Activated CD4-positive, alpha-beta T cell treated with anti-CD3 and anti-CD28 coated beads, Interleukin-2, amount 10 ng/mL, durations not matched to agents 7 days and 5 days (primary cell): ENCODE measurements at regions not wholly inside any gene's neighbourhood (a gene's known extent, or its start where the extent isn't known, plus 50 kb on each side); places are given as distances from the start of the nearest gene placed in this dataset.

Experiments used
- CTCF ChIA-PET: fragments of 350-600 bp; sonication (Branson Sonifier 250); formaldehyde crosslinking; loops from one replicate; lab custom pipeline; 2021; ENCODE audit warnings: antibody characterized with exemption; lab: Charles Lee
- POLR2A ChIA-PET: fragments of 350-600 bp; sonication (Branson Sonifier 250); formaldehyde crosslinking; loops from one replicate; lab custom pipeline; 2021; ENCODE audit warnings: antibody characterized with exemption; lab: Charles Lee
- DNase-seq: peaks from one replicate; pipeline ENCODE4 v3.0.0-alpha.2; 2020
- H3K27ac Mint-ChIP-seq: one replicate; pipeline ENCODE4 v1.8.0; 2021; ENCODE audit warnings: mild to moderate bottlenecking, moderate library complexity, mixed read lengths
- H3K27me3 Mint-ChIP-seq: one replicate; pipeline ENCODE4 v1.8.0; 2021; ENCODE audit warnings: mixed read lengths
- H3K36me3 Mint-ChIP-seq: one replicate; pipeline ENCODE4 v1.8.0; 2021; ENCODE audit warnings: low read depth, mixed read lengths
- H3K4me1 Mint-ChIP-seq: one replicate; pipeline ENCODE4 v1.8.0; 2021; ENCODE audit warnings: mixed read lengths
- H3K4me3 Mint-ChIP-seq: one replicate; pipeline ENCODE4 v1.8.0; 2021; ENCODE audit warnings: mild to moderate bottlenecking, moderate library complexity, mixed read lengths
- H3K9me3 Mint-ChIP-seq: one replicate; pipeline ENCODE4 v1.8.0; 2021; ENCODE audit warnings: mixed read lengths

DNA sequence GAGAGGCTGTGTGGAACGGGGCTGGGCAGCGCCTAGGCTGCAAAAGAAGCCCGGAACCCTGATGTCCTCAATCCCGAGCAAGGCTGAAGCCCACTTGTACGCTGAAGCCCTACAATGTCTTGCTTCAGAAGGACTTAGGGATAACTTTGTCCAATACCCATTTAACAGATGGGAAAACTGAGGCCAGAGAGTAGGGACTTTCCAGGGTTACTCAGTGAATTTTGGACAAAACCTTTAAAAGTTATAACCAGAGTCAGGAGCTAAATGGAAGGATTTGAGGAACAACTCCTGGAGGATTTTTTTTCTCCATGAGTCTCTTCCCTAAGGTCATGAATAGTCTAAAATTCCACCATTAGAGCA is 161.2 kb downstream of the IRX5 start:
- Mint-ChIP-seq H3K27me3 (no peaks in the 10 kb centered on the region), H3K36me3 (no peaks in the 10 kb centered on the region), H3K9me3 (peaks cover 3% of the 10 kb centered on the region), H3K27ac (no peak overlapping the region), H3K4me3 (no peak overlapping the region), H3K4me1 (no peaks in the 10 kb centered on the region)
- ChIA-PET CTCF (no interaction called here), POLR2A (no interaction called here)
- DNase-seq: no peak

GRCh38 chr16:55100100-55100499 is 169.4 kb downstream of the IRX5 start:
- CTCF ChIA-PET: interaction anchor here (0.6 kb wide), 1 partner anchor 384 kb away, joined by 3 read pairs; no protein-coding TSS in a partner anchor
- Mint-ChIP-seq H3K27me3 (no peaks in the 10 kb centered on the region), H3K4me1 (no peaks in the 10 kb centered on the region), H3K27ac (no peak overlapping the region), H3K36me3 (no peaks in the 10 kb centered on the region), H3K9me3 (no peaks in the 10 kb centered on the region), H3K4me3 (no peak overlapping the region)
- POLR2A ChIA-PET: no interaction called here
- no peak for DNase-seq

- POLR2A ChIA-PET: no interaction called here
Observed at GRCh38 chr16:55101026-55101425, 170.4 kb downstream of the IRX5 start.

GRCh38 chr16:55102077-55102476 is 171.4 kb downstream of the IRX5 start:
- Mint-ChIP-seq H3K9me3 (no peaks in the 10 kb centered on the region), H3K27me3 (no peaks in the 10 kb centered on the region), H3K27ac (no peak overlapping the region), H3K36me3 (no peaks in the 10 kb centered on the region), H3K4me1 (no peaks in the 10 kb centered on the region), H3K4me3 (no peak overlapping the region)
- ChIA-PET POLR2A (no interaction called here), CTCF (no interaction called here)
- no peak for DNase-seq

More at GRCh38 chr16:55101026-55101425, 170.4 kb downstream of the IRX5 start:
- no peaks in the 10 kb centered on the region for H3K27me3 Mint-ChIP-seq
- no peak for DNase-seq
- H3K27ac Mint-ChIP-seq: no peak overlapping the region
- no peaks in the 10 kb centered on the region for H3K36me3 Mint-ChIP-seq
- H3K4me1 Mint-ChIP-seq: no peaks in the 10 kb centered on the region
- CTCF ChIA-PET: no interaction called here
- no peaks in the 10 kb centered on the region for H3K9me3 Mint-ChIP-seq
- no peak overlapping the region for H3K4me3 Mint-ChIP-seq

DNA sequence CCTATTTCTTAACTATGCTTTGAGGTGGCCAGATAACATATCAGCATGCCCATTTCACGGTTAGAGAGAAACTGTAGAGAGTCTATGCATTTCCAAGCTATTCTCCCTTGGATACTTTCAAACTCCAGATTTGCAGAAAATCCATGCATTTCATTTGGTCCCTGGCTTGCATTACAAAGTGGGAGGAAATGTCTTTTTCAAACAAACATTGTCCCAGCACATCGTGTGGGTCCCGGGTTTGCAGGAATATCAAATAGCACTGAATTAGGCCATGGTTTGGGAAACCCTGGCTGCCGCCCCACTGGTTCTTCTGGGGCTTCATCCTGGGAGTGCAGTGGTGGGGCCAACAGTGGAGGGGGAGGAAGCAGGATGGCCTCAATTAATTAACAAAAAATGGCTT is 171.9 kb downstream of the IRX5 start:
- POLR2A ChIA-PET: no interaction called here
- Mint-ChIP-seq H3K9me3 (no peaks in the 10 kb centered on the region), H3K36me3 (no peaks in the 10 kb centered on the region), H3K4me3 (no peak overlapping the region), H3K4me1 (no peaks in the 10 kb centered on the region), H3K27ac (no peak overlapping the region), H3K27me3 (no peaks in the 10 kb centered on the region)
- no peak for DNase-seq
- CTCF ChIA-PET: no interaction called here

- H3K27me3 Mint-ChIP-seq: no peaks in the 10 kb centered on the region
- POLR2A ChIA-PET: no interaction called here
- H3K4me1 Mint-ChIP-seq: no peaks in the 10 kb centered on the region
- H3K9me3 Mint-ChIP-seq: no peaks in the 10 kb centered on the region
- CTCF ChIA-PET: interaction anchor here (1.0 kb wide), 1 partner anchor 20 kb away, joined by 3 read pairs; no protein-coding TSS in a partner anchor
- no peak overlapping the region for H3K27ac Mint-ChIP-seq
- H3K36me3 Mint-ChIP-seq: no peaks in the 10 kb centered on the region
- H3K4me3 Mint-ChIP-seq: no peak overlapping the region
- DNase-seq: no peak
Observed at GRCh38 chr16:55107851-55108250, 177.2 kb downstream of the IRX5 start.

DNA sequence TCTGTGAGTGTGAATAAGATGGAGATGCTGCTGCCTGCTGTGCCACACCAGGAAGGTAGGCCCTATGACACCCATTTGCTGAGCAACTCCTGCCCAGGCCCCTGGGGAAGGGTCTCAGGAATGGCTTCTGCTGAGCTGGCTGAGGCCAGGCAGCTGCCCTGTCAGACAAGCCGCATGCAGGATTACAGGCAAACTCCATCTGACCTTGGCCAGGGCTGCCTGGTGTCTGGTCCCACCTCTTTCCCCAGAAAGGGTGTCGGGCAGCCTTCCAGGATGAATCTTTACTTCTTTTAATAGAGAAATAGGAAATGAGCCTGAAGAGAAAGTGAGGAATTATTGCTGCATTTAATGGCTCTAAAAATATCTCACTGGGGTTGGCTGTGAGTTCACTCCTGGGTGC is 182.5 kb downstream of the IRX5 start:
- H3K4me1 Mint-ChIP-seq: no peaks in the 10 kb centered on the region
- no peaks in the 10 kb centered on the region for H3K27me3 Mint-ChIP-seq
- no peak overlapping the region for H3K27ac Mint-ChIP-seq
- H3K36me3 Mint-ChIP-seq: no peaks in the 10 kb centered on the region
- no peaks in the 10 kb centered on the region for H3K9me3 Mint-ChIP-seq
- POLR2A ChIA-PET: no interaction called here
- DNase-seq: no peak
- CTCF ChIA-PET: no interaction called here
- no peak overlapping the region for H3K4me3 Mint-ChIP-seq

DNA sequence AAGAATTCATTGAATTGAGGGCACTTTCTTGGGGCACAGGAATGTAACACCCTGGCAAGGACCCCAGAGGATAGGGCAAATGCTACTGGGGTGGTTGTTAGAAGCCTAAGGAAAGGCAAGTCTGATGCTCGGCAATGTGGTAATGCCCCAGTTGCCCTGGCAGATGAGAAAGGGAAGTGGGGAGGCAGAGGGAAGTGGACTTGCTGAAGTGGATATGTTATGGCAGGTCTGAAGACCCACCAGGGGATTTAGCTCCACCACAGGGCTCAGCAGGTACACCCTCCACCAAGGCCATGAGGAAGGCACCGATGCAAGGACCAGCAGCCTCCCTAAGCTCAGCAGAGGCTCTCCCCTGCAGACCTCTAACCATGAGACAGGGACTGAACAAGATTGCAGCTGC is 184.8 kb downstream of the IRX5 start:
- CTCF ChIA-PET: no interaction called here
- POLR2A ChIA-PET: no interaction called here
- no peaks in the 10 kb centered on the region for H3K36me3 Mint-ChIP-seq

GRCh38 chr16:55116165-55116920 is 185.7 kb downstream of the IRX5 start:
- H3K4me1 Mint-ChIP-seq: no peaks in the 10 kb centered on the region
- H3K27ac Mint-ChIP-seq: no peak overlapping the region
- no peaks in the 10 kb centered on the region for H3K9me3 Mint-ChIP-seq
- DNase-seq: no peak
- H3K36me3 Mint-ChIP-seq: no peaks in the 10 kb centered on the region
- no peaks in the 10 kb centered on the region for H3K27me3 Mint-ChIP-seq
- CTCF ChIA-PET: no interaction called here
- no peak overlapping the region for H3K4me3 Mint-ChIP-seq
- POLR2A ChIA-PET: no interaction called here

More for the DNA sequence above, 184.8 kb downstream of the IRX5 start:
- Mint-ChIP-seq H3K9me3 (no peaks in the 10 kb centered on the region), H3K27ac (no peak overlapping the region), H3K27me3 (no peaks in the 10 kb centered on the region), H3K4me3 (no peak overlapping the region), H3K4me1 (no peaks in the 10 kb centered on the region)
- no peak for DNase-seq

DNA sequence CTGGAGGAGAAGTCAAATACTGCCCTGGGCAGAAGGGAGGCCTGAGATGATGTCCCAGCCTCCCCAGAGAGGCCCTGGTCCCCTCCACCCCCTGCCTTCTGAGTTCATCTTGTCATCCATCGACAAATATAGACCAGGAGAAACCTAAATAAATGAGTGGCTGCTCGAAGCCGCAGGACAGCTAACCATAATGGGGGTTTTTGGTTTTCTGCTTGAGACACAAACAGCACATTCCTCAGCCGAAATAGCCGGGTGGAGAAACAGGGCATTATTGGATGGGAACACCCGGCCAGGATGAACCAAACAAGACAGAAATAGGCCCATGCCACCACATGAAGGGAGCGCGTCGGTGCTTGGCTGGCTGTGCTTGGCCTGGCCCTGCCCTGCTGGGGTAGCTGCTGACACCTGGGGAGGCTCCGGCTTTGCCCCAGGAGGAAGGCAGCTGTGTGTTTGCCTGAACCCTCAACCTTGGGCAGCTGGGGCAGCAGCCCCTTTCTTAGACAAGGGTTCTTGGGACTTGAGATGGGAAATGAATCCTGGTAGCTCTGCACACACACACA is 188.1 kb downstream of the IRX5 start:
- Mint-ChIP-seq H3K4me3 (no peak overlapping the region), H3K27ac (no peak overlapping the region), H3K36me3 (no peaks in the 10 kb centered on the region), H3K4me1 (no peaks in the 10 kb centered on the region), H3K9me3 (no peaks in the 10 kb centered on the region), H3K27me3 (no peaks in the 10 kb centered on the region)
- ChIA-PET CTCF (no interaction called here), POLR2A (no interaction called here)
- no peak for DNase-seq

- no peaks in the 10 kb centered on the region for H3K36me3 Mint-ChIP-seq
- DNase-seq: no peak
- H3K4me3 Mint-ChIP-seq: no peak overlapping the region
- POLR2A ChIA-PET: no interaction called here
- no peaks in the 10 kb centered on the region for H3K27me3 Mint-ChIP-seq
- no peaks in the 10 kb centered on the region for H3K4me1 Mint-ChIP-seq
- CTCF ChIA-PET: no interaction called here
- no peak overlapping the region for H3K27ac Mint-ChIP-seq
- no peaks in the 10 kb centered on the region for H3K9me3 Mint-ChIP-seq
Observed at GRCh38 chr16:55120408-55120807, 189.7 kb downstream of the IRX5 start.

- Mint-ChIP-seq H3K27ac (no peak overlapping the region), H3K4me1 (no peaks in the 10 kb centered on the region), H3K27me3 (no peaks in the 10 kb centered on the region), H3K4me3 (no peak overlapping the region), H3K9me3 (no peaks in the 10 kb centered on the region), H3K36me3 (no peaks in the 10 kb centered on the region)
- POLR2A ChIA-PET: no interaction called here
- DNase-seq: no peak
- CTCF ChIA-PET: no interaction called here
Observed at GRCh38 chr16:55120826-55121225, 190.2 kb downstream of the IRX5 start.

DNA sequence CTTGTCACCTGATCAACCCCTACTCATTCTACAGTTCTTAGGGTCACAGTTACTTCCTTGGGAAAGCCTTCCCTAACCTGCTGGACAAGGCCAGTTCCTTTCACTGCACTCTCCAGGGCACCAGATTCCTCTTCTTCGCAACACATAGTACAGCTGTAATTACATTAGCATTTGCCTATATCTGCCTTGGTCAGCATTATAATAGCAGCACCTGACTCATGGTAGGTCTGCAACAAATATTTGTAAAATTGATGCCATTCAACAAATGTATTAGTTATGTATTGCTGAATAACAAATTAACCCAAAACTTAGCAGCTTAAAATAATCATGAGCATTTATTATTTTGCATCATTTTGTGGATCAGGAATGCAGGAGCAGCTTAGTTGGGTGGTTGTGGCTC is 193.0 kb downstream of the IRX5 start:
- ChIA-PET CTCF (no interaction called here), POLR2A (no interaction called here)
- DNase-seq: no peak
- Mint-ChIP-seq H3K4me1 (no peaks in the 10 kb centered on the region), H3K9me3 (no peaks in the 10 kb centered on the region), H3K27ac (no peak overlapping the region), H3K36me3 (no peaks in the 10 kb centered on the region), H3K4me3 (no peak overlapping the region), H3K27me3 (no peaks in the 10 kb centered on the region)
